Peyer's patch (tissue), 4 donors: ENCODE measurements at regions not wholly inside any gene's neighbourhood (a gene's known extent, or its start where the extent isn't known, plus 50 kb on each side); places are given as distances from the start of the nearest gene placed in this dataset.
"Not testable (repeated sequence)": the region's sequence is repeated elsewhere in the genome, so short reads cannot be mapped to it uniquely, and the experiment has no call there.

Experiments
- POLR2A ChIP-seq, 2 donors: fragments of 450-650 bp; IDR thresholded peaks; one replicate each; pipeline ENCODE4 v1.5.1; 2017; ENCODE audit warnings: antibody characterized with exemption in 2 of 2, mild to moderate bottlenecking in 2 of 2, moderate library complexity in 2 of 2
- TF ChIP-seq, protein P1 (sequence below), 6 experiments: fragments of 450-650 bp in 4 of 6; fragments of 200-600 bp in 2 of 6; sonication (generic) in 1 of 6; IDR thresholded peaks; one replicate each; pipeline ENCODE4 v1.5.1; 2017 to 2019; ENCODE audit warnings: antibody characterized with exemption in 6 of 6, mild to moderate bottlenecking in 3 of 6, moderate library complexity in 1 of 6

DNA sequence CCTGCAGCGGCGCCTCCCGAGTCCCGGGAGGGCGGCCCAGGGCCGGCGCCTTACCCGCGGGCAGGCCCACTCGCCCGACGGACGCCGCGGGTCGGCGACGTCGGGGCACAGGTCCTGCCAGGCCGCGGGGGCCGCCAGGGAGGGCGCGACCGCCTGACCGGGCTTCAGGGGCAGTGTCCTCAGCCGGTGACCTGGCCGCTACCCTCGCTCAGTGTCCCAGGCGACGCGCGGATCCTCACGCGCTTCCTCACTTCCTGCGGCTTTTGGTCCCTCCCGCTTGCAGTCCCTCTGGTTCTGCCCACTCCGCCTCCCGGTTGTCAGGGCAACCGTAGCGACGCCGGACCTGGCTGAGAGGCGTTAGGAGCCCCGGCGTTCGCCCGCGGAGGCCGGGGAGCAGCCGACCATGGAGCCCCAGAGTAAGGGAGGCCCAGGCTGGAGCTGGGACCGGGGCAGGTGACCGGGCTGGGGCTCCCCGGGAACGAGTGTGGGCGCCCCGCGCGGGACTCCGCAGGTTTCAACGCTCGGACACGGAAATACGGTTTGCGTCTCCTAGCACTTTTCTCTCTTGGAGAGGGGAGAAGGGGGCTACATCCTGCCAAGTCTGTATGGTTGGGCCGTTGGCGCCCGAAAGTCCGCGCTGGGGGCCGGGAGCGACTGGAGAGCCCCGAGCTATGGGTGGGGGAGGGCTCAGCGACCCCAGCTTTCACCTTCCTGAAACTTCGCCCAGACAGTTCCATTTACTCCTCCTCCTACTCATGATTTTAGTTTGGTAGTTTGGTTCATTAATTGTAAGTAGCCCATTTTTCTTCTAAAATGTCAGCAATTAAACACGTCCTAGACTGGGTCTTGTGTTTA, 4786.0 kb upstream of the OR11H1 start:
- TF ChIP-seq, protein P1, sequence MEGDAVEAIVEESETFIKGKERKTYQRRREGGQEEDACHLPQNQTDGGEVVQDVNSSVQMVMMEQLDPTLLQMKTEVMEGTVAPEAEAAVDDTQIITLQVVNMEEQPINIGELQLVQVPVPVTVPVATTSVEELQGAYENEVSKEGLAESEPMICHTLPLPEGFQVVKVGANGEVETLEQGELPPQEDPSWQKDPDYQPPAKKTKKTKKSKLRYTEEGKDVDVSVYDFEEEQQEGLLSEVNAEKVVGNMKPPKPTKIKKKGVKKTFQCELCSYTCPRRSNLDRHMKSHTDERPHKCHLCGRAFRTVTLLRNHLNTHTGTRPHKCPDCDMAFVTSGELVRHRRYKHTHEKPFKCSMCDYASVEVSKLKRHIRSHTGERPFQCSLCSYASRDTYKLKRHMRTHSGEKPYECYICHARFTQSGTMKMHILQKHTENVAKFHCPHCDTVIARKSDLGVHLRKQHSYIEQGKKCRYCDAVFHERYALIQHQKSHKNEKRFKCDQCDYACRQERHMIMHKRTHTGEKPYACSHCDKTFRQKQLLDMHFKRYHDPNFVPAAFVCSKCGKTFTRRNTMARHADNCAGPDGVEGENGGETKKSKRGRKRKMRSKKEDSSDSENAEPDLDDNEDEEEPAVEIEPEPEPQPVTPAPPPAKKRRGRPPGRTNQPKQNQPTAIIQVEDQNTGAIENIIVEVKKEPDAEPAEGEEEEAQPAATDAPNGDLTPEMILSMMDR (IDR thresholded peaks at IDR 0.05) = not testable (repeated sequence)
- not testable (repeated sequence) for TF ChIP-seq POLR2A (IDR thresholded peaks at IDR 0.05)
